ENCODE measurements at regions not wholly inside any gene's neighbourhood (a gene's known extent, or its start where the extent isn't known, plus 50 kb on each side); places are given as distances from the start of the nearest gene placed in this dataset.

DNA sequence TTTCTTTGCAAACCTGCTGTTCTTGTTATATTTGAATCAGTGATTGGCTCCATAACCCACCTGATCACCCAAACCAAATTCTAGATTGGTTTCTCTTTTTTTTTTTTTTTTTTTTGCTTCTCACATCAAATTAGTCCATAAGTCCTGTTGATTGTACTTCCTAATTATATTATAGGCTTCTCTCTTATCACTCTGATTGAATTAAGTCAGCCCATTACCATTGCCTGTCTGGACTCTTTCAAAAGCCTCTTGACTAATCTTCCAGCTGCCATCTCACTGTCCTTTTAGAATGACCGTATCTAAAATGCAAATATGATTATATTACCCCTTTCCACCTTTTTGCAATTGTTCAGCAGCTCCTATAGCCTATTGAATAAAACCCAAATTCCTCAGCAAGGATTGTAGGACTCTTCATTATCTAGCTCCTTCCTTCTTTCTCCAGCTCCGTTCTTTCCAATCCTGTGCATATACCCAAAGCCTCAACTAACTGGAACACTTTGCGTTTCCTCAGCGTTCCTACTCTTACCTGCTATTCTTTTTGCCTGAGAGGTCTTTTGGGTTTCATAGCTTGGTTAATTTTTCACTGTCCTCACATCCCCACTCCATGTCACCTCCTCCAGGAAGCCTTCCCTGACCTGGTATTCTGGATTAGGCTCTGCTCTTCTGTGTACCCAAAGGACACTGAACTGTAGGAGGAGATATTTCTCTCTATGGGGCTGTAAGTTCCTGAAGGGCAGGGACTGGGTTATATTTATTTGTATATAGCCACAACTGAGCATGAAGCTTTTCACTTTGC lies 423.3 kb downstream of the TMEM135 start:
- TF ChIP-seq, protein P1, sequence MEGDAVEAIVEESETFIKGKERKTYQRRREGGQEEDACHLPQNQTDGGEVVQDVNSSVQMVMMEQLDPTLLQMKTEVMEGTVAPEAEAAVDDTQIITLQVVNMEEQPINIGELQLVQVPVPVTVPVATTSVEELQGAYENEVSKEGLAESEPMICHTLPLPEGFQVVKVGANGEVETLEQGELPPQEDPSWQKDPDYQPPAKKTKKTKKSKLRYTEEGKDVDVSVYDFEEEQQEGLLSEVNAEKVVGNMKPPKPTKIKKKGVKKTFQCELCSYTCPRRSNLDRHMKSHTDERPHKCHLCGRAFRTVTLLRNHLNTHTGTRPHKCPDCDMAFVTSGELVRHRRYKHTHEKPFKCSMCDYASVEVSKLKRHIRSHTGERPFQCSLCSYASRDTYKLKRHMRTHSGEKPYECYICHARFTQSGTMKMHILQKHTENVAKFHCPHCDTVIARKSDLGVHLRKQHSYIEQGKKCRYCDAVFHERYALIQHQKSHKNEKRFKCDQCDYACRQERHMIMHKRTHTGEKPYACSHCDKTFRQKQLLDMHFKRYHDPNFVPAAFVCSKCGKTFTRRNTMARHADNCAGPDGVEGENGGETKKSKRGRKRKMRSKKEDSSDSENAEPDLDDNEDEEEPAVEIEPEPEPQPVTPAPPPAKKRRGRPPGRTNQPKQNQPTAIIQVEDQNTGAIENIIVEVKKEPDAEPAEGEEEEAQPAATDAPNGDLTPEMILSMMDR (IDR thresholded peaks at IDR 0.05): no peak
- no peak for TF ChIP-seq POLR2A (IDR thresholded peaks at IDR 0.05)

Measured in tibial nerve (tissue), 3 donors.